Stimulated activated CD4-positive, alpha-beta T cell treated with anti-CD3 and anti-CD28 coated beads, Interleukin-15, amount 100 ng/mL, for 24 hours (primary cell): ENCODE measurements at regions not wholly inside any gene's neighbourhood (a gene's known extent, or its start where the extent isn't known, plus 50 kb on each side); places are given as distances from the start of the nearest gene placed in this dataset.

Source experiments
- DNase-seq: peaks from one replicate; pipeline ENCODE4 v3.0.0-alpha.2; 2020

DNA sequence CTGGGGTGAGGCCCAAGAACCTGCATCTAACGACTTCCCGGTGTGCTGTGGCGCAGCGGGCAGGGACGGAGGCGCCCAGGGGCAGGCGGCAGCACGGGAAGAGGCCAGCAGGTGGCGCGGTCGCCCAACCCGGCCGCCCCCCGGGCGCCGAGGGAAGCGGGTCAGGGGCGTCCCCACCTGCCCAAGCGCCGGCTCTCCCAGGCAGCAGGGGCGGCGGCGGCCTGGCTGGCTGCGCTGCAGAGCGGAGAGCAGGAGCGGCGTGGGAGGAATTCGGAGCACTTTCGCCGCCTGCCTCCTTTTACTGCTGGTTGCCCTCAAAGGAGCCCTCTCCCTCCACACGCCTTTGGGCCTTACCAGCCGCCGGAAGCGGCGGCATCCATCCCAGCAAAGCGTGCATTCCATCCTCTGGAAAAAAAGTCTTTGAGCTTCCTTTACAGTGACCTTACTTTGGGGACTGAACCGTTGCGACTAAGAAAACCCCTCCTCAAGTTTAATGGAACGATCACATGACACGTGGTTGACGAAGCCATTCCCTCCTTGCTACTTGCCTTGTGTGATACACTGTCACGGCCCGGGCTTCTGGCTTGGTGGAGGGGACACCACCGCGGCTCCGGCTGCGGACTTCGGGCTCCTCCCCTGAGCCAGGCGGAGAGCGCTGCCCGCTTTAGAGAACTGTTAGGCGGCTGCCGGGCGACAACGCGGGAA is 106.8 kb upstream of the CLMP start:
- peak; percentile 86 for DNase-seq

- DNase-seq: no peak
Observed at GRCh38 chr11:123301013-123301591, 106.1 kb upstream of the CLMP start.

GRCh38 chr11:123299721-123300120 is 104.7 kb upstream of the CLMP start:
- DNase-seq: no peak

- no peak for DNase-seq
Observed at GRCh38 chr11:123298488-123299447, 103.7 kb upstream of the CLMP start.

DNA sequence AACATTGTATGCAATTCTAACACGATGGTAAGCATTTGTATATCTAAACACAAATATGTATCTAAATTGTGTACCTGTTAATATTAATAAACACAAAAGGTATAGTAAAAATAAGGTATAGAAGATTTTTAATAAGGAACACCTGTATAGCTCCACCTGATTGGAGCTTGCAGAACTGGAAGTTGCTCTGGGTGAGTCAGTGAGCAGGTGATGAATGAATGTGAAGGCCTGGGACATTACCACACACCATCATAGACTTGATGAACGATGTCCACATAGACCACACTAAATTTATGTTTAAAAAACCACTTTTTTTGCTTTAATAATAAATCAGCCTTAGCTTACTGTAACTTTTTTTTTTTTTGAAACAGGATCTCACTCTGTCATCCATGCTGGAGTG is 97.6 kb upstream of the CLMP start:
- DNase-seq: no peak

- no peak for DNase-seq
Observed at GRCh38 chr11:123291201-123291869, 96.3 kb upstream of the CLMP start.

- DNase-seq: no peak
Observed at GRCh38 chr11:123286761-123287160, 91.7 kb upstream of the CLMP start.

GRCh38 chr11:123286255-123286654 is 91.2 kb upstream of the CLMP start:
- DNase-seq: no peak

- DNase-seq: no peak
Observed at GRCh38 chr11:123284454-123284853, 89.4 kb upstream of the CLMP start.

DNA sequence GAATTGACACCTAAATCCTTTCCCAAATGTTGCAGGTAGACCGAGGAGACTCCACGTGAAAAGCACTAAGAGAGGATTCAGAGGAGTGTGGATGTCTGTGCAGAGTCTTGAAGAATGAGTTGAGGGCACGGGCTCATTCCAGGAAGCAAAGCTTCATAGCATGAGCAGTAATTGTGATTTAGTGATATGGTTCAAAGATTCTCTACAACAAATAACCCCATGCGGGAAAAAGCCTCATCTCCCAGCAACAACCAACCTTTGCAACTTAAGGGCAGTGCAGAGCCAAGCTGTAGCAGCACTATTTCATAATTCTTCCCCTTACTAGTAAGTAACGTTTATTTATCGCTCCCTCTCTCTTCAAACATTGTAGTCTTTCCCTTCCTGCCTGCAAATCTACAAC is 87.5 kb upstream of the CLMP start:
- DNase-seq: no peak

DNA sequence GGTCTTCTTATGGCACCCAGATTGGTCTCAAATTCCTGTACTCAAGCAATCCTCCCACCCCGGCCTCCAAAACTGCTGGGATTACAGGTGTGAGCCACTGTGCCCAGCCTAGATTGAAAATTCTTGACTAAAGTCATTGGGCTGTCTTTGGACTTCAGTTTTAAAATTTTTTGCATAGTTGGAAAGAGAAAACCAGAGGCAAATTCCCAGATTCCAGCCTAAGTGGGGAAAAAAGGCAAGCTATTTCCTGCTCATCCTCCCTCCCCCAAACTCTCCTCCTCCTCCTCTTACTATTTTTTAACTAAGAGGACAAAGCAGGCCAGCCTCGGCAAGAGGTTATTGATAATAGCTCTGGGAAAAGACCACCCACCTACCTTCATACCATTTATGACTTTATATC is 78.6 kb upstream of the CLMP start:
- DNase-seq: no peak

DNA sequence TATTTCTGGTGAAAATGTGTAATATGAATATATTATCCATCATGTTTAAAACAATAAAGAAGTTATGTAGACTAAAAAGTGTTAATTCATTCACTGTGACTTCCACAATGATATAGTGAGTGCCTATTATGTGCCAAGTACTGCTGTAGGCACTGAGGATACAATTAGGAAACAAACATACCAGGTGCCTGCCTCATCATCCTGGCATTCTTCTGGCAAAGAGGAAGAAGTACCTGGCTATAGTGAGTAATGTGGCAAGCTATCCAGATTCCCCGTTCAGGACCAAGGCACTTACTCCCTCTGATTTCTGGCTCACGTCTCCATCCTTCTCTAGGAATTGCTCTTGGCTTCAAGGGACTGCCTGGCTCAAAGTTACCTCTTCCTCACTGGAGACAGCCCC is 77.5 kb upstream of the CLMP start:
- DNase-seq: no peak

DNA sequence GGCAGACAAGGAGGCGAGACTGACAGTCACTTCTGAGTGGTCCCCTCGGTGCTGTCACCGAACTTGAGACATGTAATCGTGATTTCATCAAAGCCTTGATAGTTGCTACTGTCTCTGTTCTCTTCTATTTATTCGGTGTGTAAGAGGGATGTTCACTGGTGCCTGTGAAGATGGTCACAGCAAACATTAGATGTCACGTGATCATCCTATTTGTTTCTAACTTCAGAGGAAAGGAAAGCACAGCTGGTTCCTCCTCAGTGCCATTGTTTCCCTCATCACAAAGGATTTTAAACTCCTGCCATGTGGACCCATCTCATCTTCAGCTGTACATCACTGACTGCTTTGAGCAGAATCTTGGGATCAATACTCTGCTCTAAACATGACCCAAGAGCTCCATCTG is 73.1 kb upstream of the CLMP start:
- DNase-seq: no peak

- DNase-seq: no peak
Observed at GRCh38 chr11:123265951-123266350, 70.9 kb upstream of the CLMP start.

GRCh38 chr11:123264431-123264780 is 69.4 kb upstream of the CLMP start:
- DNase-seq: no peak

- peak; percentile 86 for DNase-seq
Observed at GRCh38 chr11:123261345-123262106, 66.5 kb upstream of the CLMP start.

- DNase-seq: no peak
Observed at GRCh38 chr11:123260511-123261211, 65.6 kb upstream of the CLMP start.

DNA sequence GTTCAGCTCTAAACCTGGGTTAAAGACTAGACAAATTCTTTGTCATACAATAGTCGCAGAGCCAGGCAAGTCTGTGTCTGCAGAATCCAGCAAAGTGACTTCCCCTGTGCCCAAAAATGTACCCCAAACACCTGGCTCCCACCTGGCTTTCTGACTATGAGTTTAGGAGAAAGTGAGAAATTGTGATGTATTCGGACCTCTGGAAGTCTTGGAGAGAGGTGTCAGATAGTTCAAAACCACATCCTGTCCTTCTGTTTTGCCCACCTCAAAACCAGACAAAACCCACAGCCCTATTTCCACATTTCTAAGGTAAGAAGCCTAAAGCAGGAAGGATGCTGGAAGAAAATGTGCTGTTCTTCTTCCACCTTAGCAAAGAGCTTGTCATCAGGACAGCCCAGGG is 63.8 kb upstream of the CLMP start:
- no peak for DNase-seq

- no peak for DNase-seq
Observed at GRCh38 chr11:123257370-123257769, 62.3 kb upstream of the CLMP start.

DNA sequence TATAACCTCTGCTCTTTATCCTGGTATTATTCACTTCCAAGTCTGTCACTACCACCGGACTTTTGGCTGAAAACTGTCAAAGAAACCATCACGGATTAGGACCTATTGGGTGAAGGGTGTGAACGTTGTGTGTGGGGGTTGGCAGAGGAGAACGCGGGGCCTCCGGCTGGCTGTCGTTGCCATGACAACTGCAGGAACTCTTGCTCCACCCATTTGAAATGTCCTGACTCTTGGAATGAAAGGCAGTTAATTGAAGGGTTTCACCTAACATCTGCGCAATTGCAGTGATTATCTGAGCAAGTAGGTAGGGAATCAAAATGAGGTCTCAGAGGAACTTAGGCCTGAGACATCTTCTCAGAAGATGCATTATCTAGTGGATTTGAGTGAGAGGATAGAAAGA is 60.9 kb upstream of the CLMP start:
- DNase-seq: no peak

GRCh38 chr11:123254357-123254756 is 59.3 kb upstream of the CLMP start:
- no peak for DNase-seq

GRCh38 chr11:123253911-123254310 is 58.9 kb upstream of the CLMP start:
- no peak for DNase-seq
